ENCODE measurements at regions not wholly inside any gene's neighbourhood (a gene's known extent, or its start where the extent isn't known, plus 50 kb on each side); places are given as distances from the start of the nearest gene placed in this dataset.

DNA sequence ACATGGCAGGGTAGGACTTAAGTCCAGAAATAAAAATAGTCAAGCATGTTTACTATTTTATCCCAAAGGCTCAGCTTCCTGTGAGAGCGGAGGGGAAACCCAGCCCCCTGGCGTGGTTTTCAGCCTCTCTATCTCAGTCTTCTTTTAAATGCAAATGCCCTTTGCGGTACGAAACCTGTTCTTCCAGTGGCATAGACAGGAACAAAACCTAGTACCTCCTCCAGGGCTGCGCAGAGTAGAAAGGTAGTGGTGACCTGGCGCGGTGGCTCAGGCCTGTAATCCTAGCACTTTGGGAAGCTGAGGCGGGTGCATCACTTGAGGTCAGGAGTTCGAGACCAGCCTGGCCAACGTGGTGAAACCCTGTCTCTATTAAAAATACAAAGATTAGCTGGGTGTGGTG lies 181.3 kb upstream of the FOXK1 start:
- TF ChIP-seq POLR2A (IDR thresholded peaks at IDR 0.05), result no peak
- no peak for TF ChIP-seq CTCF (IDR thresholded peaks at IDR 0.05 in 8 of 11, conservative IDR thresholded peaks at IDR 0.05 in 3 of 11)
